ENCODE measurements at regions not wholly inside any gene's neighbourhood (a gene's known extent, or its start where the extent isn't known, plus 50 kb on each side); places are given as distances from the start of the nearest gene placed in this dataset.

DNA sequence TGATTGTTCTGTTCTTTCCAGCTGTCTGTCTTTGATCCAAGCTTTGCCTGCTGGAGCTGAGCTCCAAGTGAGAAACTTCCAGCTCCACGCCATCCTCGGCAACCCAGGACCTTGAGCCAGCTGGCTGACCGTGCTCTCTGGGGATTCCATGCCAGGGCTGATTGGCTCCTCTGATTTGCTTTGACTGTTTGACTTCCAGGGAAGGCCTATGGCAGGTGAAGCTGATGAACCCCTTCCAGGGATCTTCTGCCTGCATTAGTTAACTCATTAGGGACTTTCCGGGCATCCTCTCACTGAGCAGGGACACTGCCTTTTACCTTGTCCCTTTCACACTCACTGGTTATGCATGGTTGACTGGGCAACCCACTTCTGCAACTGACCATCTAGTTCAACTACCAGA, 406.1 kb downstream of the RPS6KC1 start:
- Mint-ChIP-seq H3K4me1 (peaks cover 12% of the 10 kb centered on the region), H3K9me3 (peaks cover 17% of the 10 kb centered on the region), H3K36me3 (no peaks in the 10 kb centered on the region), H3K27me3 (ENCODE audit: low read depth) (no peaks in the 10 kb centered on the region), H3K4me3 (no peak overlapping the region), H3K27ac (no peak overlapping the region)
- DNase-seq (ENCODE audit: low spot score): no peak
- TF ChIP-seq, protein P1, sequence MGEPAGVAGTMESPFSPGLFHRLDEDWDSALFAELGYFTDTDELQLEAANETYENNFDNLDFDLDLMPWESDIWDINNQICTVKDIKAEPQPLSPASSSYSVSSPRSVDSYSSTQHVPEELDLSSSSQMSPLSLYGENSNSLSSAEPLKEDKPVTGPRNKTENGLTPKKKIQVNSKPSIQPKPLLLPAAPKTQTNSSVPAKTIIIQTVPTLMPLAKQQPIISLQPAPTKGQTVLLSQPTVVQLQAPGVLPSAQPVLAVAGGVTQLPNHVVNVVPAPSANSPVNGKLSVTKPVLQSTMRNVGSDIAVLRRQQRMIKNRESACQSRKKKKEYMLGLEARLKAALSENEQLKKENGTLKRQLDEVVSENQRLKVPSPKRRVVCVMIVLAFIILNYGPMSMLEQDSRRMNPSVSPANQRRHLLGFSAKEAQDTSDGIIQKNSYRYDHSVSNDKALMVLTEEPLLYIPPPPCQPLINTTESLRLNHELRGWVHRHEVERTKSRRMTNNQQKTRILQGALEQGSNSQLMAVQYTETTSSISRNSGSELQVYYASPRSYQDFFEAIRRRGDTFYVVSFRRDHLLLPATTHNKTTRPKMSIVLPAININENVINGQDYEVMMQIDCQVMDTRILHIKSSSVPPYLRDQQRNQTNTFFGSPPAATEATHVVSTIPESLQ (CRISPR knock-in tag; IDR thresholded peaks at IDR 0.05): no peak
- TF ChIP-seq HMGA2 (CRISPR knock-in tag; IDR thresholded peaks at IDR 0.05) (no peak), ZBTB21 (CRISPR knock-in tag; IDR thresholded peaks at IDR 0.05; ENCODE audit: borderline replicate concordance) (no peak), ZNF121 (CRISPR knock-in tag; IDR thresholded peaks at IDR 0.05) (no peak), NR1H2 (CRISPR knock-in tag; IDR thresholded peaks at IDR 0.05) (no peak), TP53 (CRISPR knock-in tag; IDR thresholded peaks at IDR 0.05) (no peak), ATF1 (CRISPR knock-in tag; IDR thresholded peaks at IDR 0.05) (no peak), PRRX2 (CRISPR knock-in tag; IDR thresholded peaks at IDR 0.05) (no peak)
- TF ChIP-seq, protein P2, sequence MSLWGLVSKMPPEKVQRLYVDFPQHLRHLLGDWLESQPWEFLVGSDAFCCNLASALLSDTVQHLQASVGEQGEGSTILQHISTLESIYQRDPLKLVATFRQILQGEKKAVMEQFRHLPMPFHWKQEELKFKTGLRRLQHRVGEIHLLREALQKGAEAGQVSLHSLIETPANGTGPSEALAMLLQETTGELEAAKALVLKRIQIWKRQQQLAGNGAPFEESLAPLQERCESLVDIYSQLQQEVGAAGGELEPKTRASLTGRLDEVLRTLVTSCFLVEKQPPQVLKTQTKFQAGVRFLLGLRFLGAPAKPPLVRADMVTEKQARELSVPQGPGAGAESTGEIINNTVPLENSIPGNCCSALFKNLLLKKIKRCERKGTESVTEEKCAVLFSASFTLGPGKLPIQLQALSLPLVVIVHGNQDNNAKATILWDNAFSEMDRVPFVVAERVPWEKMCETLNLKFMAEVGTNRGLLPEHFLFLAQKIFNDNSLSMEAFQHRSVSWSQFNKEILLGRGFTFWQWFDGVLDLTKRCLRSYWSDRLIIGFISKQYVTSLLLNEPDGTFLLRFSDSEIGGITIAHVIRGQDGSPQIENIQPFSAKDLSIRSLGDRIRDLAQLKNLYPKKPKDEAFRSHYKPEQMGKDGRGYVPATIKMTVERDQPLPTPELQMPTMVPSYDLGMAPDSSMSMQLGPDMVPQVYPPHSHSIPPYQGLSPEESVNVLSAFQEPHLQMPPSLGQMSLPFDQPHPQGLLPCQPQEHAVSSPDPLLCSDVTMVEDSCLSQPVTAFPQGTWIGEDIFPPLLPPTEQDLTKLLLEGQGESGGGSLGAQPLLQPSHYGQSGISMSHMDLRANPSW (CRISPR knock-in tag; conservative IDR thresholded peaks at IDR 0.05; ENCODE audit: low read depth): no peak
- TF ChIP-seq, protein P3, sequence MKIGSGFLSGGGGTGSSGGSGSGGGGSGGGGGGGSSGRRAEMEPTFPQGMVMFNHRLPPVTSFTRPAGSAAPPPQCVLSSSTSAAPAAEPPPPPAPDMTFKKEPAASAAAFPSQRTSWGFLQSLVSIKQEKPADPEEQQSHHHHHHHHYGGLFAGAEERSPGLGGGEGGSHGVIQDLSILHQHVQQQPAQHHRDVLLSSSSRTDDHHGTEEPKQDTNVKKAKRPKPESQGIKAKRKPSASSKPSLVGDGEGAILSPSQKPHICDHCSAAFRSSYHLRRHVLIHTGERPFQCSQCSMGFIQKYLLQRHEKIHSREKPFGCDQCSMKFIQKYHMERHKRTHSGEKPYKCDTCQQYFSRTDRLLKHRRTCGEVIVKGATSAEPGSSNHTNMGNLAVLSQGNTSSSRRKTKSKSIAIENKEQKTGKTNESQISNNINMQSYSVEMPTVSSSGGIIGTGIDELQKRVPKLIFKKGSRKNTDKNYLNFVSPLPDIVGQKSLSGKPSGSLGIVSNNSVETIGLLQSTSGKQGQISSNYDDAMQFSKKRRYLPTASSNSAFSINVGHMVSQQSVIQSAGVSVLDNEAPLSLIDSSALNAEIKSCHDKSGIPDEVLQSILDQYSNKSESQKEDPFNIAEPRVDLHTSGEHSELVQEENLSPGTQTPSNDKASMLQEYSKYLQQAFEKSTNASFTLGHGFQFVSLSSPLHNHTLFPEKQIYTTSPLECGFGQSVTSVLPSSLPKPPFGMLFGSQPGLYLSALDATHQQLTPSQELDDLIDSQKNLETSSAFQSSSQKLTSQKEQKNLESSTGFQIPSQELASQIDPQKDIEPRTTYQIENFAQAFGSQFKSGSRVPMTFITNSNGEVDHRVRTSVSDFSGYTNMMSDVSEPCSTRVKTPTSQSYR (CRISPR knock-in tag; IDR thresholded peaks at IDR 0.05): no peak
- TF ChIP-seq, protein P4, sequence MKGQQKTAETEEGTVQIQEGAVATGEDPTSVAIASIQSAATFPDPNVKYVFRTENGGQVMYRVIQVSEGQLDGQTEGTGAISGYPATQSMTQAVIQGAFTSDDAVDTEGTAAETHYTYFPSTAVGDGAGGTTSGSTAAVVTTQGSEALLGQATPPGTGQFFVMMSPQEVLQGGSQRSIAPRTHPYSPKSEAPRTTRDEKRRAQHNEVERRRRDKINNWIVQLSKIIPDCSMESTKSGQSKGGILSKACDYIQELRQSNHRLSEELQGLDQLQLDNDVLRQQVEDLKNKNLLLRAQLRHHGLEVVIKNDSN (CRISPR knock-in tag; IDR thresholded peaks at IDR 0.05): no peak
- TF ChIP-seq, protein P5, sequence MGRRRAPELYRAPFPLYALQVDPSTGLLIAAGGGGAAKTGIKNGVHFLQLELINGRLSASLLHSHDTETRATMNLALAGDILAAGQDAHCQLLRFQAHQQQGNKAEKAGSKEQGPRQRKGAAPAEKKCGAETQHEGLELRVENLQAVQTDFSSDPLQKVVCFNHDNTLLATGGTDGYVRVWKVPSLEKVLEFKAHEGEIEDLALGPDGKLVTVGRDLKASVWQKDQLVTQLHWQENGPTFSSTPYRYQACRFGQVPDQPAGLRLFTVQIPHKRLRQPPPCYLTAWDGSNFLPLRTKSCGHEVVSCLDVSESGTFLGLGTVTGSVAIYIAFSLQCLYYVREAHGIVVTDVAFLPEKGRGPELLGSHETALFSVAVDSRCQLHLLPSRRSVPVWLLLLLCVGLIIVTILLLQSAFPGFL (CRISPR knock-in tag; IDR thresholded peaks at IDR 0.05; ENCODE audit: borderline replicate concordance): no peak
- TF ChIP-seq, protein P6, sequence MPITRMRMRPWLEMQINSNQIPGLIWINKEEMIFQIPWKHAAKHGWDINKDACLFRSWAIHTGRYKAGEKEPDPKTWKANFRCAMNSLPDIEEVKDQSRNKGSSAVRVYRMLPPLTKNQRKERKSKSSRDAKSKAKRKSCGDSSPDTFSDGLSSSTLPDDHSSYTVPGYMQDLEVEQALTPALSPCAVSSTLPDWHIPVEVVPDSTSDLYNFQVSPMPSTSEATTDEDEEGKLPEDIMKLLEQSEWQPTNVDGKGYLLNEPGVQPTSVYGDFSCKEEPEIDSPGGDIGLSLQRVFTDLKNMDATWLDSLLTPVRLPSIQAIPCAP (CRISPR knock-in tag; IDR thresholded peaks at IDR 0.05): no peak
- CTCF ChIA-PET: no interaction called here
- ATAC-seq: no peak
- POLR2A ChIA-PET: no interaction called here

DNA sequence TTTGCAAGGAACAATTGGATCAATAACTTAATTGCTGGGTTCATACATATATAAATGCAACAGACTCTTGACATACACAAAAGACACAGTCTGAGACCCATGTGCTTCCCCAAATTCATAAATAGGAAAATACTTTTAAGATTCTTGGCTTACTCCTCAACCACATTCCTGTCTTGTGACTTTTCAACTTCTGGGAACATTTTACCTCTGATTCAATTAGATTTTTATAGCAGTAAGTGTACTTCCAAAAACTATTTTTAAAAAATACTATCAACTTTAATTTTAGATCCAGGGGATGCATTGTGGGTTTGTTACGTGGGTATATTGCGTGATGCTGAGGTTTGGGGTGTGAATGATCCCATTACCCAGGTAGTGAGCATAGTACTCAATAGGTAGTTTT, 406.7 kb downstream of the RPS6KC1 start:
- no peak for ATAC-seq
- H3K4me3 Mint-ChIP-seq: no peak overlapping the region
- ChIA-PET CTCF (no interaction called here), POLR2A (no interaction called here)
- no peaks in the 10 kb centered on the region for H3K36me3 Mint-ChIP-seq
- peaks cover 21% of the 10 kb centered on the region for H3K9me3 Mint-ChIP-seq
- peaks cover 6% of the 10 kb centered on the region; the same call in 1 of the 2 replicates for H3K4me1 Mint-ChIP-seq
- DNase-seq (ENCODE audit: low spot score): no peak
- no peaks in the 10 kb centered on the region for H3K27me3 Mint-ChIP-seq (ENCODE audit: low read depth)
- H3K27ac Mint-ChIP-seq: no peak overlapping the region
- no peak for TF ChIP-seq GRHL2 (CRISPR knock-in tag; IDR thresholded peaks at IDR 0.05; ENCODE audit: insufficient replicate concordance, severe bottlenecking)
- TF ChIP-seq EMX1 (CRISPR knock-in tag; IDR thresholded peaks at IDR 0.05): no peak
- no peak for TF ChIP-seq ATF1 (CRISPR knock-in tag; IDR thresholded peaks at IDR 0.05)
- TF ChIP-seq, protein P7, sequence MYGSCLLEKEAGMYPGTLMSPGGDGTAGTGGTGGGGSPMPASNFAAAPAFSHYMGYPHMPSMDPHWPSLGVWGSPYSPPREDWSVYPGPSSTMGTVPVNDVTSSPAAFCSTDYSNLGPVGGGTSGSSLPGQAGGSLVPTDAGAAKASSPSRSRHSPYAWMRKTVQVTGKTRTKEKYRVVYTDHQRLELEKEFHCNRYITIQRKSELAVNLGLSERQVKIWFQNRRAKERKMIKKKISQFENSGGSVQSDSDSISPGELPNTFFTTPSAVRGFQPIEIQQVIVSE (CRISPR knock-in tag; IDR thresholded peaks at IDR 0.05; ENCODE audit: borderline replicate concordance): no peak
- TF ChIP-seq, protein P8, sequence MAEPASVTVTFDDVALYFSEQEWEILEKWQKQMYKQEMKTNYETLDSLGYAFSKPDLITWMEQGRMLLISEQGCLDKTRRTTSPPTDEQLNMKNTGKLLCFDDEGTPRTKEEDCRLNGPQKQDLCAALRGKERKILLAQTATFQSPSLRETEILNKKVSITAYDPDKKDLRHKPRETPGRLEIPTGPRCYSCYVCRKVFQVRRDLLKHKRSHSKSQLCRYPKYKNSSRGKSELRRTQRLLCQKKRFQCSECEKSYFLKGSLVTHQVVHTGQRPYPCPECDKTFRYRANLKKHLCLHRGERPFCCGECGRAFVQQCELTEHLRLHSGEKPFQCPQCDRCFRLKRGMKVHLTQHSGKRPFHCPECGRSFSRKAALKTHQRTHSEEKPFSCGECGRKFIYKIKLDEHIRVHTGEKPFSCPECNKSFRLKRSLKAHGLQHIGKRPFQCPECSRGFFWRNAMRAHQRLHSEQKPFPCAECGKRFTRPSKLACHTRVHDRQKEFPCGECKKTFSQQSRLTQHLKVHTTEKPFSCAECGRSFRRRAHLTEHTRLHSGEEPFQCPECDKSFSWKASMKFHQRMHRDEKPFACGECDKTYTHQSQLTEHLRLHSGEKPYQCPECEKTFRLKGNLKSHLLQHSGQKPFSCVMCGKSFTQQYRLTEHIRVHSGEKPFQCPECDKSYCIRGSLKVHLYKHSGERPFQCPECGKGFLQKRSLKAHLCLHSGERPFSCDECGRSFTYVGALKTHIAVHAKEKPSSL (CRISPR knock-in tag; conservative IDR thresholded peaks at IDR 0.05): no peak
- TF ChIP-seq ZNF121 (CRISPR knock-in tag; IDR thresholded peaks at IDR 0.05): no peak
- no peak for TF ChIP-seq NFE2L1 (CRISPR knock-in tag; IDR thresholded peaks at IDR 0.05)
- TF ChIP-seq, protein P9, sequence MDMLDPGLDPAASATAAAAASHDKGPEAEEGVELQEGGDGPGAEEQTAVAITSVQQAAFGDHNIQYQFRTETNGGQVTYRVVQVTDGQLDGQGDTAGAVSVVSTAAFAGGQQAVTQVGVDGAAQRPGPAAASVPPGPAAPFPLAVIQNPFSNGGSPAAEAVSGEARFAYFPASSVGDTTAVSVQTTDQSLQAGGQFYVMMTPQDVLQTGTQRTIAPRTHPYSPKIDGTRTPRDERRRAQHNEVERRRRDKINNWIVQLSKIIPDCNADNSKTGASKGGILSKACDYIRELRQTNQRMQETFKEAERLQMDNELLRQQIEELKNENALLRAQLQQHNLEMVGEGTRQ (CRISPR knock-in tag; IDR thresholded peaks at IDR 0.05): no peak
- TF ChIP-seq NR3C1 (CRISPR knock-in tag; conservative IDR thresholded peaks at IDR 0.05; ENCODE audit: low read depth): no peak
